Keratinocyte (primary cell): ENCODE measurements at regions not wholly inside any gene's neighbourhood (a gene's known extent, or its start where the extent isn't known, plus 50 kb on each side); places are given as distances from the start of the nearest gene placed in this dataset.
A peak's percentile ranks its signal among the peaks of the same experiment; 100 is the strongest.

ENCODE experiments used
- DNase-seq: peaks from one replicate; pipeline ENCODE4 v3.0.0-alpha.2; 2011; ENCODE audit warnings: low read depth, missing footprints, low spot score
- FAIRE-seq: peaks from 2 replicates; lab custom pipeline; 2011; peaks lifted over from hg19 to GRCh38; lab: Jason Lieb, UNC
- H2AFZ ChIP-seq: 2 replicates; pipeline ENCODE4 v1.6.0; 2012; ENCODE audit warnings: low read length, control low read depth, inconsistent platforms; ENCODE audit not compliant: control insufficient read depth
- H3K27ac ChIP-seq: 2 replicates; pipeline ENCODE4 v1.5.1; 2011; ENCODE audit warnings: low read length; ENCODE audit not compliant: control insufficient read depth, insufficient read depth
- H3K27me3 ChIP-seq: 3 replicates; pipeline ENCODE4 v1.6.0; 2011; ENCODE audit warnings: low read length; ENCODE audit not compliant: control insufficient read depth, insufficient read depth; ENCODE audit errors: extremely low read depth
- H3K36me3 ChIP-seq, 2 experiments: 2 replicates in 1 of 2; 3 replicates in 1 of 2; pipeline ENCODE4 v1.5.1; 2011; ENCODE audit warnings: low read length in 2 of 2, mild to moderate bottlenecking in 1 of 2; ENCODE audit not compliant: control insufficient read depth in 2 of 2, insufficient read depth in 2 of 2; ENCODE audit errors: extremely low read depth in 1 of 2
- H3K4me1 ChIP-seq: 3 replicates; pipeline ENCODE4 v1.5.1; 2011; ENCODE audit warnings: low read length; ENCODE audit not compliant: control insufficient read depth, insufficient read depth; ENCODE audit errors: extremely low read depth
- H3K4me2 ChIP-seq: 3 replicates; pipeline ENCODE4 v1.6.0; 2011; ENCODE audit warnings: low read depth, low read length; ENCODE audit not compliant: control insufficient read depth, insufficient read depth; ENCODE audit errors: extremely low read depth
- H3K4me3 ChIP-seq, 3 experiments: fragments of 200-600 bp in 1 of 3; sonication (generic) in 1 of 3; 2 replicates in 2 of 3; 3 replicates in 1 of 3; pipeline ENCODE4 v1.5.1; 2011 to 2016; ENCODE audit warnings: low read length in 3 of 3, mild to moderate bottlenecking in 3 of 3, control low read depth in 2 of 3, inconsistent platforms in 1 of 3, low read depth in 1 of 3, mixed read lengths in 1 of 3, mixed run types in 1 of 3, moderate library complexity in 1 of 3; ENCODE audit not compliant: control insufficient read depth in 2 of 3, insufficient read depth in 2 of 3; ENCODE audit errors: extremely low read depth in 1 of 3
- H3K79me2 ChIP-seq: 2 replicates; pipeline ENCODE4 v1.6.0; 2012; ENCODE audit warnings: low read length; ENCODE audit not compliant: control insufficient read depth, insufficient read depth
- H3K9ac ChIP-seq: 3 replicates; pipeline ENCODE4 v1.6.0; 2011; ENCODE audit warnings: low read length; ENCODE audit not compliant: control insufficient read depth, insufficient read depth; ENCODE audit errors: extremely low read depth
- H3K9me1 ChIP-seq: 3 replicates; pipeline ENCODE4 v1.6.0; 2011; ENCODE audit warnings: low read length; ENCODE audit not compliant: control insufficient read depth, insufficient read depth; ENCODE audit errors: extremely low read depth
- H3K9me3 ChIP-seq: 2 replicates; pipeline ENCODE4 v1.5.1; 2012; ENCODE audit warnings: low read depth, low read length; ENCODE audit not compliant: control insufficient read depth
- H4K20me1 ChIP-seq: 3 replicates; pipeline ENCODE4 v1.6.0; 2011; ENCODE audit warnings: low read length; ENCODE audit not compliant: control insufficient read depth, insufficient read depth; ENCODE audit errors: extremely low read depth
- CTCF ChIP-seq, 3 experiments: IDR thresholded peaks in 1 of 3; conservative IDR thresholded peaks in 1 of 3; optimal IDR thresholded peaks in 1 of 3; 2 replicates in 2 of 3; 3 replicates in 1 of 3; pipeline versions ENCODE3 to v1.5.1; 2011; ENCODE audit warnings: low read length in 3 of 3, mild to moderate bottlenecking in 3 of 3, moderate library complexity in 2 of 3, control low read depth in 1 of 3, inconsistent platforms in 1 of 3; ENCODE audit not compliant: insufficient read depth in 2 of 3; ENCODE audit errors: extremely low read depth in 1 of 3
- EZH2 ChIP-seq: IDR thresholded peaks from one replicate; pipeline ENCODE4 v1.6.1; 2012; ENCODE audit warnings: inconsistent platforms, mild to moderate bottlenecking, low read length, moderate library complexity
- dilution Hi-C: fragments of 300-500 bp; cut with MboI; formaldehyde crosslinking; loops from one replicate; pipeline ENCODE4 v1.7.0; 2020; ENCODE audit warnings: low sequenced_read_pairs; ENCODE audit not compliant: extremely low pct_ligation_motif_present

GRCh38 chr4:144298519-144298918 lies 158.0 kb upstream of the GYPA start:
- H3K27me3 ChIP-seq = no peaks in the 10 kb centered on the region
- H3K79me2 ChIP-seq = no peaks in the 10 kb centered on the region
- no peaks in the 10 kb centered on the region for H3K36me3 ChIP-seq
- no peak overlapping the region for H3K9ac ChIP-seq
- no peaks in the 10 kb centered on the region for H3K9me1 ChIP-seq
- H3K27ac ChIP-seq = no peak overlapping the region
- H4K20me1 ChIP-seq = no peaks in the 10 kb centered on the region
- no peak overlapping the region for H3K4me3 ChIP-seq
- H3K9me3 ChIP-seq = no peaks in the 10 kb centered on the region
- FAIRE-seq (no peak), DNase-seq (no peak)
- peaks cover 23% of the 10 kb centered on the region for H3K4me1 ChIP-seq
- no peak for TF ChIP-seq CTCF (optimal IDR thresholded peaks at IDR 0.05 in 1 of 3, IDR thresholded peaks at IDR 0.05 in 1 of 3, conservative IDR thresholded peaks at IDR 0.05 in 1 of 3; ENCODE audit: extremely low read depth in 1 of 3, insufficient read depth in 2 of 3, low read length in 3 of 3)
- dilution Hi-C loops = no loop called here
- no peak overlapping the region for H2AFZ ChIP-seq
- H3K4me2 ChIP-seq = no peak overlapping the region

GRCh38 chr4:144300616-144301015 lies 160.1 kb upstream of the GYPA start:
- Histone ChIP-seq H2AFZ (peak overlapping the region; percentile 24), H3K9me3 (no peaks in the 10 kb centered on the region), H3K9ac (no peak overlapping the region), H3K9me1 (no peaks in the 10 kb centered on the region), H3K27ac (no peak overlapping the region), H3K27me3 (no peaks in the 10 kb centered on the region), H3K79me2 (no peaks in the 10 kb centered on the region), H4K20me1 (no peaks in the 10 kb centered on the region), H3K36me3 (no peaks in the 10 kb centered on the region), H3K4me1 (peaks cover 18% of the 10 kb centered on the region), H3K4me2 (no peak overlapping the region), H3K4me3 (no peak overlapping the region)
- FAIRE-seq = peak; percentile 72
- DNase-seq = peak; percentile 40
- TF ChIP-seq CTCF (optimal IDR thresholded peaks at IDR 0.05 in 1 of 3, IDR thresholded peaks at IDR 0.05 in 1 of 3, conservative IDR thresholded peaks at IDR 0.05 in 1 of 3; ENCODE audit: extremely low read depth in 1 of 3, insufficient read depth in 2 of 3, low read length in 3 of 3) (no peak), EZH2 (no peak)
- dilution Hi-C loops = no loop called here
